ENCODE measurements at regions not wholly inside any gene's neighbourhood (a gene's known extent, or its start where the extent isn't known, plus 50 kb on each side); places are given as distances from the start of the nearest gene placed in this dataset.

DNA sequence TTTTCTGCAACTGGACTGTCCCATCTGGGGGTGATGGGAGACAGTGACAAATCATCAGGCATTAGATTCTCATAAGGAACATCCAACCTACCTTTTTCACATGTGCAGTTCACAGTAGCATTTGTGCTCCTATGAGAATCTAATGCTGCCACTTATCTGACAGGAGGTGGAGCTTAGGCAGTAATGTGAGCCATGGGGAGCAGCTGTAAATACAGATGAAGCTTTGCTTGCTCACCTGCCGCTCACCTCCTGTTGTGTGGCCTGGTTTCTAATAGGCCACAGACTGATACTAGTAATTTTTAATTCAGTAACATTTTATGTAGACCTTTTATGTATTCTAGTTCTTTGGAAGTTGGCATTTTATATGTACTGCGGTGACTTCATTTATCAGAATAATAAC is 180.1 kb upstream of the SPOPL start:
- no peak for DNase-seq
- in situ Hi-C loops (cut with MboI; ENCODE audit: low pct_ligation_motif_present in 1 of 4, low pct_unique_long_range_greater_than_20kb in 1 of 4, low sequenced_read_pairs in 3 of 4), result no loop called here

DNA sequence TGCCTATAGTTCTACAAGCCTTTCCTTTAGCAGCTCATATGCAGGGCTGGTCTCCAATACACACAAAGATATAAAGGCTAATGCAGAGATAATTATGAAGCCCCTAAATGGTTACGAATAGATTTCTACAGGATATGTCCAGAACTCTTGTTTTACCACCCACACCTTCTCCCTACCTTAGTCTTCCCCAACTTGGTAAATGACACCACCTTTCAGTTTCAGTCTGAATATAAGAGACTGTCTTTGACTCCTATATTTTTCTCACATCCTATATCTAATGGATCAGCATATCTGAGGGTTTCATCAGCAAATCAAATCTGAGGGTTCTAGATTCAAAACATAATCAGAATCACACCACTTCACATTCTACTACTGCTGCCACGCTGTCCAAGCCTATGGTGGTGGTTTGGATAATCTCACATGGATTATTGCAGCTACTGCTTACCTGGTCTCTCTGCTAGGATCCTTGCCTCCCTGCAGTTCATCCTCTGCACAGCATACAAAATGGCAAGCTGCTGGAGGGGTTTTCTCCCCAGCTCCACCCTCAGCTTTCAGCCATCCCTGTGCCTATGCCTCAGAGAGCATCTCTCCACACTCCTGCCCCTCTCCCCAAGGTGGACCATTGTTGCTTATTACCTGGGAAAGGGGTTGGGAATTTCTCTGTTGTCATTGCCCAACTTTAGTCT is 178.0 kb upstream of the SPOPL start:
- 90 to 100% methylated on average over 2 of the region's 2 CpGs for WGBS, 2 donors (ENCODE audit: low coverage in 1 of 2)
- no peaks in the 10 kb centered on the region for H3K9me3 ChIP-seq
- no peaks in the 10 kb centered on the region for H3K27me3 ChIP-seq
- in situ Hi-C loops (cut with MboI; ENCODE audit: low pct_ligation_motif_present in 1 of 4, low pct_unique_long_range_greater_than_20kb in 1 of 4, low sequenced_read_pairs in 3 of 4) (no loop called here), intact Hi-C loops (cut with DNase I; ENCODE audit: low total_unique reads) (no loop called here)
- no peak overlapping the region for H3K4me3 ChIP-seq
- no peak for DNase-seq
- H3K4me1 ChIP-seq, result no peaks in the 10 kb centered on the region
- TF ChIP-seq, protein P1, sequence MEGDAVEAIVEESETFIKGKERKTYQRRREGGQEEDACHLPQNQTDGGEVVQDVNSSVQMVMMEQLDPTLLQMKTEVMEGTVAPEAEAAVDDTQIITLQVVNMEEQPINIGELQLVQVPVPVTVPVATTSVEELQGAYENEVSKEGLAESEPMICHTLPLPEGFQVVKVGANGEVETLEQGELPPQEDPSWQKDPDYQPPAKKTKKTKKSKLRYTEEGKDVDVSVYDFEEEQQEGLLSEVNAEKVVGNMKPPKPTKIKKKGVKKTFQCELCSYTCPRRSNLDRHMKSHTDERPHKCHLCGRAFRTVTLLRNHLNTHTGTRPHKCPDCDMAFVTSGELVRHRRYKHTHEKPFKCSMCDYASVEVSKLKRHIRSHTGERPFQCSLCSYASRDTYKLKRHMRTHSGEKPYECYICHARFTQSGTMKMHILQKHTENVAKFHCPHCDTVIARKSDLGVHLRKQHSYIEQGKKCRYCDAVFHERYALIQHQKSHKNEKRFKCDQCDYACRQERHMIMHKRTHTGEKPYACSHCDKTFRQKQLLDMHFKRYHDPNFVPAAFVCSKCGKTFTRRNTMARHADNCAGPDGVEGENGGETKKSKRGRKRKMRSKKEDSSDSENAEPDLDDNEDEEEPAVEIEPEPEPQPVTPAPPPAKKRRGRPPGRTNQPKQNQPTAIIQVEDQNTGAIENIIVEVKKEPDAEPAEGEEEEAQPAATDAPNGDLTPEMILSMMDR (IDR thresholded peaks at IDR 0.05), result no peak
- TF ChIP-seq EP300 (IDR thresholded peaks at IDR 0.05; ENCODE audit: low read depth), result no peak
- no peak for TF ChIP-seq POLR2A (IDR thresholded peaks at IDR 0.05)
- TF ChIP-seq POLR2AphosphoS5 (IDR thresholded peaks at IDR 0.05), result no peak
- H3K36me3 ChIP-seq, result no peaks in the 10 kb centered on the region
- H3K27ac ChIP-seq, result no peak overlapping the region

More for the DNA sequence above, 180.1 kb upstream of the SPOPL start:
- Histone ChIP-seq H3K36me3 (no peaks in the 10 kb centered on the region), H3K4me3 (no peak overlapping the region), H3K9me3 (no peaks in the 10 kb centered on the region), H3K27ac (no peak overlapping the region), H3K27me3 (no peaks in the 10 kb centered on the region), H3K4me1 (no peaks in the 10 kb centered on the region)
- TF ChIP-seq, protein P1 (IDR thresholded peaks at IDR 0.05), result no peak
- TF ChIP-seq POLR2AphosphoS5 (IDR thresholded peaks at IDR 0.05) (no peak), EP300 (IDR thresholded peaks at IDR 0.05; ENCODE audit: low read depth) (no peak), POLR2A (IDR thresholded peaks at IDR 0.05) (no peak)
- intact Hi-C loops (cut with DNase I; ENCODE audit: low total_unique reads), result no loop called here
- WGBS, 2 donors (ENCODE audit: low coverage in 1 of 2), result 86% methylated on average over 1 to 2 of the region's 2 CpGs

DNA sequence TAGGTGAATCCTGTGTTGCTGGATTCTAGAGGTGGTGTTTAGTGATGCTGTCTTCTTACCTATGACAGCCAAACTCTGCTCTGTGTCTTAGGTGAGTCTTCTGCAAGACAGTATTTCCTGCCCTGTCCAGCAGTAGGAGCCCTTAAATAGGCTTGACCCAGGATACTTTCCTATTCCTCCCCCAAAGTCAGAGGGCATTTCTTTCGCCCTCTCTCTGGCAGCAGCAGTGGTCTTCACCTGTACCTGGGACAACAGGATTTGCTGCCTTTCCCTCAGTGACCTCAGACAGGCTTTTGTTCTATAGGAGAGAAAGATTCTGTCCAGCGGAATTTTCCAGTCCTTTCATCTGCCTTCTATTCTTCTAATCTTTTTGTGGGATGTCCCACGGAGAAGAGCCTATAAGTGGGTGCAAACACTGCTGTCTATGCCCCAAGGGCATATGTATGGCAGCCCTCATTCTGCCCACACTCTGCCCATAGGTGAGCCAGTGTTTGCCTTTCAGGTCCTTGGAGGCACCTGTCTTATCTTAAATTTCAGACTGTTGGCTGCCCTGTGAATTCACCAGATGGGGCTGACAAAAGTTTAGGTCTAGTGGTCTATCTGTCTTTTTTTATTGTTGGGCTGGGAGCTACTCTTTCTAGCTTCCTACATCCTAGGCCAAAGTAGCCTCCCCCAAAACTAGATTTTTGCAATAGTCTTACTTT is 177.3 kb upstream of the SPOPL start:
- Histone ChIP-seq H3K36me3 (no peaks in the 10 kb centered on the region), H3K4me3 (no peak overlapping the region), H3K27me3 (no peaks in the 10 kb centered on the region), H3K27ac (no peak overlapping the region), H3K9me3 (no peaks in the 10 kb centered on the region), H3K4me1 (no peaks in the 10 kb centered on the region)
- WGBS, 2 donors (ENCODE audit: low coverage in 1 of 2), result 87% methylated on average over 3 of the region's 3 CpGs; no CpG with 5 or more reads in 1 of the 2 donors
- intact Hi-C loops (cut with DNase I; ENCODE audit: low total_unique reads) (no loop called here), in situ Hi-C loops (cut with MboI; ENCODE audit: low pct_ligation_motif_present in 1 of 4, low pct_unique_long_range_greater_than_20kb in 1 of 4, low sequenced_read_pairs in 3 of 4) (no loop called here)
- TF ChIP-seq EP300 (IDR thresholded peaks at IDR 0.05; ENCODE audit: low read depth) (no peak), POLR2A (IDR thresholded peaks at IDR 0.05) (no peak), POLR2AphosphoS5 (IDR thresholded peaks at IDR 0.05) (no peak)
- TF ChIP-seq, protein P1 (IDR thresholded peaks at IDR 0.05), result no peak
- no peak for DNase-seq

DNA sequence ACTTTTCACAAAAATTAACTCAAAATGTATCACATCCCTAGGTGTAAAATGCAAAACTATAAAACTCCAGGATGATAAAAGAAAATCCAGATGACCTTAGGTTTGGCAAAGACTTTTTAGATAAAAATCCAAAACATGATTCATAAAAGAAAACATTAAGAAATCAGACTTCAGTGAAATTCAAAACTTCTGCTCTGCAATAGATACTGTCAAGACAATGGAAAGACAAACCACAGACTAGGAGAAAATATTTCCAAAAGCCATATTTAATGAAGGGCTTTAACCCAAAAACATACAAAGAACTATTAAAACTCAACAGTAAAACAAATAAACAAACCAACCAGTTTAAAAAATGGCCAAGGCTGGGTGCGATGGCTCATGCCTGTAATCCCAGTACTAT is 173.6 kb upstream of the SPOPL start:
- no peaks in the 10 kb centered on the region for H3K27me3 ChIP-seq
- intact Hi-C loops (cut with DNase I; ENCODE audit: low total_unique reads) (no loop called here), in situ Hi-C loops (cut with MboI; ENCODE audit: low pct_ligation_motif_present in 1 of 4, low pct_unique_long_range_greater_than_20kb in 1 of 4, low sequenced_read_pairs in 3 of 4) (no loop called here)
- H3K36me3 ChIP-seq, result no peaks in the 10 kb centered on the region
- H3K4me1 ChIP-seq, result no peaks in the 10 kb centered on the region
- WGBS, 2 donors (ENCODE audit: low coverage in 1 of 2), result 90 to 100% methylated on average over 1 of the region's 1 CpG
- no peaks in the 10 kb centered on the region for H3K9me3 ChIP-seq
- TF ChIP-seq, protein P1 (IDR thresholded peaks at IDR 0.05), result no peak
- TF ChIP-seq POLR2AphosphoS5 (IDR thresholded peaks at IDR 0.05), result no peak
- no peak for TF ChIP-seq POLR2A (IDR thresholded peaks at IDR 0.05)
- TF ChIP-seq EP300 (IDR thresholded peaks at IDR 0.05; ENCODE audit: low read depth), result no peak
- no peak for DNase-seq
- no peak overlapping the region for H3K4me3 ChIP-seq
- H3K27ac ChIP-seq, result no peak overlapping the region

All from transverse colon (tissue), 4 donors.